ENCODE measurements at regions not wholly inside any gene's neighbourhood (a gene's known extent, or its start where the extent isn't known, plus 50 kb on each side); places are given as distances from the start of the nearest gene placed in this dataset.

DNA sequence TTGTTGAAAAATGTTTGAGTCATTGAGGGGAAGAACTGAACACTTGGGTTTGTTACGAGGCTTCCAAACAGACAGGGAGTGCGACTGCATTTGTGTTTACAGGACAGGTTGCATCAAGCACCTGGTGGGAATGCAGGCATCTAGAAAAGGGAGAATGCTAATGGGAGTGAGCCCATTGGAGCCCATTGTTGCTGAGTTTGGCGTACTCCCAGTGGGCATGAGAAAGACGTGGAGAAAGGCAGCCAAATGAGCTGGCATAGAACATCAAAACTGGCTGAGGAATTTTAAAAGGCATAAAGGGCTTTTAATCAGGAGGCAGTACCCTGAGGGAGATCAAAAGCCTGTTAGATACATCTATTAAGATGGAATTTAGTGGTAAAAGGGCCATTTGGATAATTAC lies 171.6 kb upstream of the NPSR1 start:
- TF ChIP-seq, protein P1, sequence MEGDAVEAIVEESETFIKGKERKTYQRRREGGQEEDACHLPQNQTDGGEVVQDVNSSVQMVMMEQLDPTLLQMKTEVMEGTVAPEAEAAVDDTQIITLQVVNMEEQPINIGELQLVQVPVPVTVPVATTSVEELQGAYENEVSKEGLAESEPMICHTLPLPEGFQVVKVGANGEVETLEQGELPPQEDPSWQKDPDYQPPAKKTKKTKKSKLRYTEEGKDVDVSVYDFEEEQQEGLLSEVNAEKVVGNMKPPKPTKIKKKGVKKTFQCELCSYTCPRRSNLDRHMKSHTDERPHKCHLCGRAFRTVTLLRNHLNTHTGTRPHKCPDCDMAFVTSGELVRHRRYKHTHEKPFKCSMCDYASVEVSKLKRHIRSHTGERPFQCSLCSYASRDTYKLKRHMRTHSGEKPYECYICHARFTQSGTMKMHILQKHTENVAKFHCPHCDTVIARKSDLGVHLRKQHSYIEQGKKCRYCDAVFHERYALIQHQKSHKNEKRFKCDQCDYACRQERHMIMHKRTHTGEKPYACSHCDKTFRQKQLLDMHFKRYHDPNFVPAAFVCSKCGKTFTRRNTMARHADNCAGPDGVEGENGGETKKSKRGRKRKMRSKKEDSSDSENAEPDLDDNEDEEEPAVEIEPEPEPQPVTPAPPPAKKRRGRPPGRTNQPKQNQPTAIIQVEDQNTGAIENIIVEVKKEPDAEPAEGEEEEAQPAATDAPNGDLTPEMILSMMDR (IDR thresholded peaks at IDR 0.05) = no peak
- Histone ChIP-seq H3K9me3 (peaks cover 3% of the 10 kb centered on the region), H3K4me3 (no peak overlapping the region), H3K4me1 (ENCODE audit: low read depth) (no peaks in the 10 kb centered on the region), H3K36me3 (ENCODE audit: low read depth) (no peaks in the 10 kb centered on the region)
- DNase-seq = no peak
- intact Hi-C loops (cut with DNase I, micrococcal nuclease) = no loop called here
- no peak for ATAC-seq

DNA sequence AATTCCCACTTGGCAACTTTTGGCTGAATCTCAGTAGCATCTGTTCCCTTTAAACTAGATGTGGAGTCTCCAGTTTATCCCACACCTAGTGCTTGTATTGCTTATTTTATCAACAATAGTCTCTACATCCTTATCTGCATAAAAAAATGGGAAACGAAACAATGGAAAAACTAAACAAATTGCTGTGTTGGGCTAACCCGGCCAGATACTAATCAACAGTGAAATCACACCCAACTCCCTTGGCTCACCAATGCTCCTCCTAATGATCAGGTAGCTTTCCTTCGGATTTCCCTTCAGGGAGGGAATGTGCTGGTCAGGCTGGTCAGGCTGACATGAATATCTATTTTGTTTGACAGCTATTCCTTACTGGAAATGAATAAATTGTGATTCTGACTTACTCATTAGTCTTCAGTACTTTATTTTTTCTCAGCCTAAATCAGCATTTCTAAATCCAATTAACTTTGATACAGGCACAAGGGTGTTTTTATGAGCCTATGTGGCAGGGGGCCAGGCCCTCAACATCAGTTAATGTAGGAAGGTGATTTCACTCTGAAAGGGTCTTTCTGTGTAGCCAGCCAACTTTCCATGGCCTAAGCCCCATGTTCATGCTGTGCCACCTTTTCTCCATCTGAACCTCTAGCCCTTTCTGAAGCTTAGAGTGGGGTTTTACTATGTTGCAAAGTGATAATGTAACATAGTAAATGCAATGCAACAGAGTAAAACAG lies 170.5 kb upstream of the NPSR1 start:
- H3K4me3 ChIP-seq = no peak overlapping the region

DNA sequence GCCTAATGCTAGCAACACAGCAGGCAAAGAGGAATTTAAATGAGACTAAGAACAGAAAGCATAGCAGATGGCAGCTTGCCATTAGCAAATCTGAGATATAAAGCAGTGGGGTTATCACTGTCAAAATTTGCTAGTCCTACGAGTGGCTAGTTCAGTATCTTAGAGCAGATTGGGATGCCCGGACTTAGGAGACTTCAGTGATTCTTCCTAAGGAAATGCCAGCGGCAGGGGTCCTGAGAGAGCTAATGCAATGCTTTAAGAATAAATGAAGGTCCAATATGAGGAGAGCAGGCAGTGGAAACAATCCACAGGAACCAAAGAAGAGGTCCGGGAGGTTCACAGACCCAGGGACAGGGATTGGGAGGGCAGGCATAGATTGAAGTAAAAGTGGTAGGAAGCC lies 169.3 kb upstream of the NPSR1 start:
- no peaks in the 10 kb centered on the region for H3K36me3 ChIP-seq (ENCODE audit: low read depth)
- no peaks in the 10 kb centered on the region for H3K4me1 ChIP-seq (ENCODE audit: low read depth)
- no peak for ATAC-seq
- no peak for DNase-seq
- intact Hi-C loops (cut with DNase I, micrococcal nuclease) = no loop called here
- H3K9me3 ChIP-seq = peaks cover 5% of the 10 kb centered on the region
- TF ChIP-seq, protein P1 (IDR thresholded peaks at IDR 0.05) = no peak
- H3K4me3 ChIP-seq = no peak overlapping the region

More for the DNA sequence above, 170.5 kb upstream of the NPSR1 start:
- Histone ChIP-seq H3K4me1 (ENCODE audit: low read depth) (no peaks in the 10 kb centered on the region), H3K36me3 (ENCODE audit: low read depth) (no peaks in the 10 kb centered on the region), H3K9me3 (peaks cover 5% of the 10 kb centered on the region)
- DNase-seq = no peak
- ATAC-seq = no peak
- intact Hi-C loops (cut with DNase I, micrococcal nuclease) = no loop called here
- TF ChIP-seq, protein P1 (IDR thresholded peaks at IDR 0.05) = no peak

DNA sequence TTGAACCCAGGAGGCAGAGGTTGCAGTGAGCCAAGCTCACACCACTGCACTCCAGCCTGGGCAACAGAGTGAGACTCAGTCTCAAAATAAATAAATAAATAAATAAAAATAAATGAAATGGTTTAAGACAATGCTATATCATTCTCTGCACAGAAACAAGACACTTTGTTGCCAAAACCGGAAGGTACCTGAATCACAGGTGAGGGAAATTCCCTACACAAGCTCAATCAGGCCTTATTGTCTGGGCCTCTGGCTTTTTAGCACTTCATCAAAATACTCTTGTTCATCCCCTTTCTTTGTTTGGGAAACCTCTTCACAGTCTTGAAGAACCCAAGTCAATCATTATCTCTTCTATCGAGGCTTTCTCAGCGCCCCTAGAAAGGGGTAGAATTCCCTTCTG lies 166.1 kb upstream of the NPSR1 start:
- Histone ChIP-seq H3K4me3 (no peak overlapping the region), H3K36me3 (ENCODE audit: low read depth) (no peaks in the 10 kb centered on the region), H3K9me3 (peaks cover 2% of the 10 kb centered on the region), H3K4me1 (ENCODE audit: low read depth) (no peaks in the 10 kb centered on the region)
- ATAC-seq (no peak), DNase-seq (no peak)
- TF ChIP-seq, protein P1 (IDR thresholded peaks at IDR 0.05) = no peak
- intact Hi-C loops (cut with DNase I, micrococcal nuclease) = no loop called here

DNA sequence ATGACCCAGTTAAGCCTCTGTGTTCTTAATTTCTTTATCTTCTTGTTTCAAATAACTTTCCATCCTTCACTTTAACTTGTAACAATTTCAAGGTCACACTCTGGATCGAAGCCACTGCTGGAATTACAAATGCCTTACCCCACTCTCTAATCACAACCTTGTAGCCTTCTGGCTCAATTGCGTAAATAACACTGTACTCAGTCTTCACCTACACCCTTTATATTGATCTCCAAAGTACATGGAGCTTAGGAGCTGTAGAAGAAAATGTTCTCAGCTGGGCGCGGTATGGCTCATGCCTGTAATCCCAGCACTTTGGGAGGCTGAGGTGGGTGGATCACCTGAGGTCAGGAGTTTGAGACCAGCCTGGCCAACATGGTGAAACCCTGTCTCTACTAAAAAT lies 164.3 kb upstream of the NPSR1 start:
- H3K36me3 ChIP-seq (ENCODE audit: low read depth) = no peaks in the 10 kb centered on the region
- ATAC-seq (no peak), DNase-seq (no peak)
- H3K9me3 ChIP-seq = peaks cover 2% of the 10 kb centered on the region
- H3K4me1 ChIP-seq (ENCODE audit: low read depth) = no peaks in the 10 kb centered on the region
- intact Hi-C loops (cut with DNase I, micrococcal nuclease) = no loop called here
- TF ChIP-seq, protein P1 (IDR thresholded peaks at IDR 0.05) = no peak
- H3K4me3 ChIP-seq = no peak overlapping the region

Measured in mucosa of descending colon (tissue), 3 donors.